Transverse colon (tissue), 4 donors: ENCODE measurements at regions not wholly inside any gene's neighbourhood (a gene's known extent, or its start where the extent isn't known, plus 50 kb on each side); places are given as distances from the start of the nearest gene placed in this dataset.

Experiments used
- DNase-seq: peaks from one replicate; pipeline ENCODE4 v3.0.0-alpha.2; 2019
- H3K27ac ChIP-seq, 4 donors: fragments of 200-600 bp; sonication (generic); 2 replicates each; pipeline ENCODE4 v1.5.1; 2016 to 2018; ENCODE audit warnings: inconsistent platforms in 4 of 4
- H3K27me3 ChIP-seq: fragments of 200-600 bp; sonication (generic); 2 replicates; pipeline ENCODE4 v1.5.1; 2017; ENCODE audit warnings: inconsistent platforms
- H3K36me3 ChIP-seq, 4 donors: fragments of 200-600 bp; sonication (generic); 2 replicates each; pipeline ENCODE4 v1.5.1; 2017 to 2019; ENCODE audit warnings: inconsistent platforms in 4 of 4
- H3K4me1 ChIP-seq, 4 donors: fragments of 200-600 bp; sonication (generic); 2 replicates each; pipeline ENCODE4 v1.5.1; 2017 to 2020; ENCODE audit warnings: inconsistent platforms in 4 of 4
- H3K4me3 ChIP-seq, 4 donors: fragments of 200-600 bp; sonication (generic); 1 replicate in 1 of 4; 2 replicates in 3 of 4; pipeline versions ENCODE4 v1.5.1 to v1.6.1; 2017 to 2019; ENCODE audit warnings: inconsistent platforms in 4 of 4
- H3K9me3 ChIP-seq, 2 donors: fragments of 200-600 bp; sonication (generic); 2 replicates each; pipeline ENCODE4 v1.5.1; 2017 to 2019; ENCODE audit warnings: inconsistent platforms in 2 of 2
- EP300 ChIP-seq: sonication (generic); formaldehyde crosslinking; IDR thresholded peaks from one replicate; pipeline ENCODE4 v1.6.1; 2017; ENCODE audit warnings: antibody characterized with exemption, low read depth
- POLR2A ChIP-seq: fragments of 450-650 bp; IDR thresholded peaks from one replicate; pipeline ENCODE4 v1.6.1; 2016; ENCODE audit warnings: antibody characterized with exemption, mild to moderate bottlenecking, moderate library complexity
- POLR2AphosphoS5 ChIP-seq, 3 donors: sonication (generic); formaldehyde crosslinking; IDR thresholded peaks; one replicate each; pipeline ENCODE4 v1.6.1; 2016; ENCODE audit warnings: antibody characterized with exemption in 3 of 3
- WGBS, 2 donors: methylation state at CpG; one replicate each; pipeline ENCODE4 v1.1.5; 2018; ENCODE audit warnings: low coverage in 1 of 2; 5-methylcytosine and 5-hydroxymethylcytosine counted together
- in situ Hi-C, 4 donors: fragments of 200-750 bp; cut with MboI; loops; one replicate each; pipeline versions ENCODE4 v1.15.0 to v1.15.1; 2017; ENCODE audit warnings: low sequenced_read_pairs in 3 of 4, low pct_ligation_motif_present in 1 of 4, low pct_unique_long_range_greater_than_20kb in 1 of 4
- intact Hi-C: fragments of 100-400 bp; cut with DNase I; formaldehyde crosslinking; loops from one replicate; pipeline ENCODE4 v1.15.1; 2023; ENCODE audit warnings: low total_unique reads
- TF ChIP-seq, protein P1 (sequence below), 5 experiments: fragments of 200-600 bp in 3 of 5; fragments of 450-650 bp in 2 of 5; sonication (generic) in 3 of 5; IDR thresholded peaks; 1 replicate in 2 of 5; 2 replicates in 3 of 5; pipeline ENCODE4 v1.5.1; 2016 to 2017; ENCODE audit warnings: antibody characterized with exemption in 5 of 5, inconsistent platforms in 3 of 5, mild to moderate bottlenecking in 2 of 5, moderate library complexity in 1 of 5

DNA sequence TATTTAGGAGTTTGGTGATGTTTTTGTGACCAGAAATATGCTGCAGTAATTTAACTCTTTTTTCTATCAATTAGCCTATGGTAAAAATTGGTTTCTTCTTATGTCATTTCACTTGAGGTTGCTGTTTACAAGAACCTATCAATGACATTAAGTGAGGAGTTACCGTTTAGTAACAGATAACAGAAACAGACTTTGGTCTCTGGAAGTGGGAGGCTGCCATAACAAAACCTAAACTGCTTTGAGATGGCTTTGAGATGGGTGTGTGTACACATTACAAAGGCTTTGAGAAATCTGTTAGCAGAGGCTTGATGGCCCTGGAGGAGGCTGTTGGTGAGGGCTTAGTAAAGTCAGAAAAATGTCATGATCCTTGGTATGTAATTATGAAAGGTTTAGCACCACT is 90.0 kb downstream of the TMEM114 start:
- Histone ChIP-seq H3K4me3 (no peak overlapping the region), H3K27me3 (no peaks in the 10 kb centered on the region), H3K9me3 (peaks cover 0 to 3% of the 10 kb centered on the region in 2 donors), H3K27ac (no peak overlapping the region), H3K36me3 (no peaks in the 10 kb centered on the region), H3K4me1 (peaks cover 0 to 19% (median 5%) of the 10 kb centered on the region in 4 donors)
- WGBS, 2 donors: 11 to 57% methylated on average over 1 of the region's 1 CpG
- no peak for TF ChIP-seq EP300
- no peak for TF ChIP-seq POLR2AphosphoS5 (IDR thresholded peaks at IDR 0.05)
- TF ChIP-seq, protein P1, sequence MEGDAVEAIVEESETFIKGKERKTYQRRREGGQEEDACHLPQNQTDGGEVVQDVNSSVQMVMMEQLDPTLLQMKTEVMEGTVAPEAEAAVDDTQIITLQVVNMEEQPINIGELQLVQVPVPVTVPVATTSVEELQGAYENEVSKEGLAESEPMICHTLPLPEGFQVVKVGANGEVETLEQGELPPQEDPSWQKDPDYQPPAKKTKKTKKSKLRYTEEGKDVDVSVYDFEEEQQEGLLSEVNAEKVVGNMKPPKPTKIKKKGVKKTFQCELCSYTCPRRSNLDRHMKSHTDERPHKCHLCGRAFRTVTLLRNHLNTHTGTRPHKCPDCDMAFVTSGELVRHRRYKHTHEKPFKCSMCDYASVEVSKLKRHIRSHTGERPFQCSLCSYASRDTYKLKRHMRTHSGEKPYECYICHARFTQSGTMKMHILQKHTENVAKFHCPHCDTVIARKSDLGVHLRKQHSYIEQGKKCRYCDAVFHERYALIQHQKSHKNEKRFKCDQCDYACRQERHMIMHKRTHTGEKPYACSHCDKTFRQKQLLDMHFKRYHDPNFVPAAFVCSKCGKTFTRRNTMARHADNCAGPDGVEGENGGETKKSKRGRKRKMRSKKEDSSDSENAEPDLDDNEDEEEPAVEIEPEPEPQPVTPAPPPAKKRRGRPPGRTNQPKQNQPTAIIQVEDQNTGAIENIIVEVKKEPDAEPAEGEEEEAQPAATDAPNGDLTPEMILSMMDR (IDR thresholded peaks at IDR 0.05): no peak
- TF ChIP-seq POLR2A: no peak
- no peak for DNase-seq
- intact Hi-C loops (no loop called here), in situ Hi-C loops (no loop called here)

DNA sequence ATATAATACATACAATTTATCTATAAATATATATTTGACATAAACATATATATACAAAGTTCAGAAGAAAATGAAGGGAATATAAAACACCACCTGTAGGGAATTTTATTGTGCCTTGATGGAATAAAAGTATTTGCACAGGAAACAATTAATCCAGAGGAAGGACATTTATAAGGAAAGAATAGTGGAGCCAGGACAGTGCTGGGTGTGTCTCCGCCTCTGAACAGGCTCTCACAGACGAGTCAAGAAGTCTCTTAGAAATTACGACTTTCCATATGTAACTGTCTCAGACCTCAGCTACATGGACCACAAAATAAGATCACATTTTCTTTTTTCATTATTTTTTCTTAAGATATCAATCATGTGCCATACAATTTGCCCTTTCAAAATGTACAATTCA is 93.9 kb downstream of the TMEM114 start:
- no peaks in the 10 kb centered on the region for H3K27me3 ChIP-seq
- TF ChIP-seq POLR2A (no peak), POLR2AphosphoS5 (IDR thresholded peaks at IDR 0.05) (no peak), EP300 (no peak)
- TF ChIP-seq, protein P1 (IDR thresholded peaks at IDR 0.05): no peak
- in situ Hi-C loops: no loop called here
- no peaks in the 10 kb centered on the region for H3K36me3 ChIP-seq
- no peak overlapping the region for H3K27ac ChIP-seq
- H3K9me3 ChIP-seq: no peaks in the 10 kb centered on the region
- WGBS, 2 donors: 25 to 26% methylated on average over 3 of the region's 3 CpGs
- intact Hi-C loops: no loop called here
- H3K4me3 ChIP-seq: no peak overlapping the region
- peaks cover 0 to 14% (median 0%) of the 10 kb centered on the region in 4 donors for H3K4me1 ChIP-seq
- DNase-seq: no peak

DNA sequence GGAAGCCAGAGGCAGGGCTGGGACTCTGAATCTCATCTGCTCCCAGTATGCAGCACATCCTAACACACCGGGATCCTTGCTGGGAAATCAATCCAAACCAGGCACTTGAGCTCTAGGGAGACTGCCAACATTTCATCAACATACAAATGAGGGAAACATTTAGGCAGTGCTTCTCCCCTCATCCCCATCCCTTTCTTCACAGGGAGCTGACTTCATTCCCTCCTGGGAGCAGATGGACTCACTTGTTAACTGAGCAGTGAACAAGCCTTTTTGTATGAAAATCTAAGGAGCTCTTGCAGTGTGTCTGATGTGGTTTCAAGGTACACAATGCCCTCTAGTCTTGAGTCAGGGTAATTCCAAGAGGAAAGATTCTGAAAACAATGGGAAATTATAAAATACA is 96.3 kb downstream of the TMEM114 start:
- no peaks in the 10 kb centered on the region for H3K36me3 ChIP-seq
- intact Hi-C loops: no loop called here
- no peaks in the 10 kb centered on the region for H3K27me3 ChIP-seq
- H3K4me3 ChIP-seq: no peak overlapping the region
- no peak for TF ChIP-seq POLR2AphosphoS5 (IDR thresholded peaks at IDR 0.05)
- TF ChIP-seq, protein P1 (IDR thresholded peaks at IDR 0.05): peak in 1 of 5 experiments; percentile 12
- in situ Hi-C loops: no loop called here
- WGBS, 2 donors: 60 to 67% methylated on average over 1 of the region's 1 CpG
- peaks cover 0 to 14% (median 2%) of the 10 kb centered on the region in 4 donors for H3K4me1 ChIP-seq
- DNase-seq: no peak
- no peak overlapping the region for H3K27ac ChIP-seq
- H3K9me3 ChIP-seq: no peaks in the 10 kb centered on the region

DNA sequence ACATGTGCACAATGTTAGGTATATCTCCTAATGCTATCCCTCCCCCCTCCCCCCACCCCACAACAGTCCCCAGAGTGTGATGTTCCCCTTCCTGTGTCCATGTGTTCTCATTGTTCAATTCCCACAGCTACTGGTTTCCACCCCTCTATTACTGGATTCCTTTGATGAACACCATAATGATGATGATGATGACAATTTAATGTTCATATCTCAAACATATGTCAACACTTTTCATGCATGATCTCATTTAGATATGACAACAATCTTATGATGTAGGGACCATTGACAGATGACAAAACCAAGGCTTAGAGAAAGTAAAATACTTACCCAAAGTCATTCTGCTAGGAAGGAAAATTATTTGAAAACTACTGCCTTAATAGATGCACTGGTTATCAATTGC is 97.6 kb downstream of the TMEM114 start:
- intact Hi-C loops: no loop called here
- Histone ChIP-seq H3K27me3 (no peaks in the 10 kb centered on the region), H3K27ac (no peak overlapping the region), H3K9me3 (no peaks in the 10 kb centered on the region), H3K4me3 (no peak overlapping the region), H3K4me1 (peaks cover 0 to 14% (median 2%) of the 10 kb centered on the region in 4 donors), H3K36me3 (no peaks in the 10 kb centered on the region)
- in situ Hi-C loops: no loop called here
- no peak for DNase-seq
- TF ChIP-seq POLR2A (no peak), EP300 (no peak)

DNA sequence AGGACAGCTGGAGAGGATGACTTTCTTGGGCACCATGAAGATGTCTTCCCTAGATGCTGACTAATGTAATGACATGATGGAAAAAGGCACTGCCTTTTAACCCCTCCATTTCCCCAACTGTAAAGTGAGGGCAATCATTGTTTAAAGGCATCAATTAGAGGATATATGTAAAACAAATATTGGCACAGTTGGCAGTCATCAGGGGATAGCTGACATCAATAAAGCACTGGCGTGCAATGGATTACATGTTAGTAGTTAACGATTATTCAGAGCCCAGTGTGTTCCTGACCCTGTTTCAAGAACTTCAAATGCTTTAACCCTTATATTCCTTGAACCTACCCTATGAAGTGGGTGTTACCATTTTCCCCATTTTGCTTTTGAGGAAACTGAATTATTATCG is 100.7 kb downstream of the TMEM114 start:
- no peaks in the 10 kb centered on the region for H3K36me3 ChIP-seq
- H3K27me3 ChIP-seq: no peaks in the 10 kb centered on the region
- H3K4me1 ChIP-seq: peaks cover 0 to 8% (median 2%) of the 10 kb centered on the region in 4 donors
- no peak for DNase-seq
- no peaks in the 10 kb centered on the region for H3K9me3 ChIP-seq
- no peak overlapping the region for H3K27ac ChIP-seq
- TF ChIP-seq, protein P1 (IDR thresholded peaks at IDR 0.05): peak in 1 of 5 experiments; percentile 17
- no peak for TF ChIP-seq POLR2A
- H3K4me3 ChIP-seq: no peak overlapping the region
- in situ Hi-C loops: no loop called here
- intact Hi-C loops: no loop called here
- 29 to 34% methylated on average over 3 of the region's 3 CpGs for WGBS, 2 donors
